VCaP (cell line): ENCODE measurements at regions not wholly inside any gene's neighbourhood (a gene's known extent, or its start where the extent isn't known, plus 50 kb on each side); places are given as distances from the start of the nearest gene placed in this dataset.

ENCODE experiments used
- H3K27ac ChIP-seq: fragments of 450-650 bp; 2 replicates; pipeline ENCODE4 v1.5.1; 2017
- TF ChIP-seq, protein P1 (sequence below): fragments of 450-650 bp; conservative IDR thresholded peaks from 2 replicates; pipeline ENCODE4 v1.5.1; 2017; ENCODE audit warnings: mild to moderate bottlenecking, moderate library complexity

- H3K27ac ChIP-seq, result no peak overlapping the region
- TF ChIP-seq, protein P1, sequence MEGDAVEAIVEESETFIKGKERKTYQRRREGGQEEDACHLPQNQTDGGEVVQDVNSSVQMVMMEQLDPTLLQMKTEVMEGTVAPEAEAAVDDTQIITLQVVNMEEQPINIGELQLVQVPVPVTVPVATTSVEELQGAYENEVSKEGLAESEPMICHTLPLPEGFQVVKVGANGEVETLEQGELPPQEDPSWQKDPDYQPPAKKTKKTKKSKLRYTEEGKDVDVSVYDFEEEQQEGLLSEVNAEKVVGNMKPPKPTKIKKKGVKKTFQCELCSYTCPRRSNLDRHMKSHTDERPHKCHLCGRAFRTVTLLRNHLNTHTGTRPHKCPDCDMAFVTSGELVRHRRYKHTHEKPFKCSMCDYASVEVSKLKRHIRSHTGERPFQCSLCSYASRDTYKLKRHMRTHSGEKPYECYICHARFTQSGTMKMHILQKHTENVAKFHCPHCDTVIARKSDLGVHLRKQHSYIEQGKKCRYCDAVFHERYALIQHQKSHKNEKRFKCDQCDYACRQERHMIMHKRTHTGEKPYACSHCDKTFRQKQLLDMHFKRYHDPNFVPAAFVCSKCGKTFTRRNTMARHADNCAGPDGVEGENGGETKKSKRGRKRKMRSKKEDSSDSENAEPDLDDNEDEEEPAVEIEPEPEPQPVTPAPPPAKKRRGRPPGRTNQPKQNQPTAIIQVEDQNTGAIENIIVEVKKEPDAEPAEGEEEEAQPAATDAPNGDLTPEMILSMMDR, result no peak
Observed at GRCh38 chr15:70158309-70159000, 60.7 kb upstream of the TLE3 start.

DNA sequence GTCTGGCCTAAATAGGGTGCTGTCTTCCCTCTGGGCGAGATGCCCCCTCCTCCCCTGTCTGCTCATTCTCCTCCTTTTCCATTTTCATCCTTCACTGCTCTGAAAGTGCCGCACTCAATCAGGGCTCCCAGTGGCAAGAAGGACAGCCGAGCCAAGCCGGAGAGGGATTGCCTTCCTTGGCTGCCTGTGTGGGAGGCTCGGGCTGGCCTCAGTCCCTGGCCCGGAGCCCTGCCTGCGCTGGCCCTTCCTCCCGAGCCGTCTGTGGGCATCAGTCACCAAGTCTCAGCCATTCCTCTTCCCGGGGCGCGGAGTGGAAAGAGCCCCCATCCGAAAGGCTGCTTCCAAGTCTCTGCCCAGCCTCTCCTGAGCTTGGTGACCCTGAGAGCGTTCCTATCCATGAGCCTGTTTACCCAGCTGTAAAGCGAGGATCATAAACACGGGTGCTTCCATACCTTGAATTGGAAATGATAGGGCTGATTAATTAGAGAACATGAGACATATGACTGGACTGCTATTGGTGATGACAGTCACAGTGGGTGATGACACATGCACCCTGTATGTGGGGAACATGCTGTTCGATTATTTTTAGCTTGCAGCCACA, 59.1 kb upstream of the TLE3 start:
- TF ChIP-seq, protein P1, result no peak
- no peak overlapping the region for H3K27ac ChIP-seq

GRCh38 chr15:70154718-70155347, 57.1 kb upstream of the TLE3 start:
- no peak overlapping the region for H3K27ac ChIP-seq

DNA sequence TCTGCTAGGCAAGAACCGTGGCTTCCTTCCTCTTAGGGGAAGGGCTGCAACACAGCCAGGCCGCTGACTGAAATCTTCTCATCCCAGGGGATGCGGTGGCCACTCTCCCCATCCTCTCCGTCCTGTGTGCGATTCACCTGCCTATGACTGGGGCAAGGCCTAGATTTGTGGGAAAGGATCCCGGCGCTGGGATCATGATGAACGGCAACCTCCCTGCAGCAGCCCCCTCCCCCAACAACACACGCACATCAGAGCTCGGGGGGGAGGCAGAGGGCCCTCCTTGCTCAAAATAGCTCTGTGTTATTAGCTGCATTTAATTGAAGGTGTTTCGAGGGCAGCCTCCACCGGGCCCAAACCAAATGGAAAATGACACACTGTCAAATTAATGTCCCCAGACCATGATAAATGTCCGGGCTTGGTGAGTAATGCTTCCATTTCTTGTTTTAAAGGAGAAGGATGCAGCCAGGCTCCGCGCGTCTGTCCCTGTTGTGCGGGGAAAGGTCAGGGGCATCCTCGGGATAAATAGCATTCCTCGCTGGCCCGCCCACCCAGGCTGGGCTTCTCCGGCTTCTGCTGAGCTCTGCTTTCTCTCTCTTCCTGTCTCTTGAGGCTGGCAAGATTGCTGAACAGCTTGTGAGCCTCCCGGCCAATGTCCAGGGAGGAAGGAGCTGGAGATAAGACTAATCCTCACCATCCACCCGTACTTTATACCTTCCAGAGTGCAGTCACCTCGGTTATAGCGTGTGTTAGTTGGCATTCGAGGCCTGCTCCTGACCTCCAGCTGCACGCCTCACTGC, 56.4 kb upstream of the TLE3 start:
- H3K27ac ChIP-seq, result no peak overlapping the region
- TF ChIP-seq, protein P1, result no peak

More at GRCh38 chr15:70154718-70155347, 57.1 kb upstream of the TLE3 start:
- TF ChIP-seq, protein P1, result no peak

DNA sequence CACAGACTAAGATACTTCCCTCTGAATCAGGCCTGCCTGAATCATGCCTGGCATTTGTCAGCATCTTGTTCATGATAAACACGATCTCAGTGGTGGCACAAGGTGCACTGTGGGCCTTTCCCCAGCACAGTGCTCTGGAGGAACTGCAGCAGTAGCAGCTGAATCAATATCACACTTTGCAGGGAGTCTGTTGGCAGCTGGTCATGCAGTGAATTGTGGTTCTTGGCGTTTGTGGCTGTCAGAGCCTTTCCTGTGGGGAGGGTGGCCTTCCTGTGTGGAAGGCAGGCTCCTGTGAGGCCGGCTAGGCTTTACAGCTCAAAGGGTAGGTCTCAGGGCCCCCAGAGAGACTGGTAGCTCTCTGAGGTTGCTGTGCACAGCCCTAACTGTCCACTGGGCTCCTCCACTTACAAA, 54.4 kb upstream of the TLE3 start:
- peak overlapping the region; percentile 41 for H3K27ac ChIP-seq
- TF ChIP-seq, protein P1, result no peak; the same call in 1 of the 2 replicates

DNA sequence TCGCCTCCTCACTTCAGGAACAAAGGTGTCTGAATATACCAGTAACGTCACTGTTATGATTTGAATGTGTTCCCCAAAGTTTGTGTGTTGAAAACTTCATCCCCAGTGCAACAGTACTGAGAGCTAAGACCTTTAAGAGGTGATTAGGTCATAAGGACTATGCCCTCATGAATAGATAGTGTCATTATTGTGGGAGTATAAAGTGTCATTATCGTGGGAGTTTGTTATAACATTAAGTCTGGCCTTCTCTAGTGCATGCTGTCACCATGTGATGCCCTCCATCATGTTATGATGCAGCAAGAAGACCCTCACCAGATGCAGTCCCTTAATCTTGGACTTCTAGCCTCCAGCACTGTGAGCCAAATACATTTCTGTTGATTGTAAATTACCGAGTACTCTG, 53.7 kb upstream of the TLE3 start:
- TF ChIP-seq, protein P1, result no peak
- peak overlapping the region; percentile 41 for H3K27ac ChIP-seq

- TF ChIP-seq, protein P1, result no peak
- no peak overlapping the region for H3K27ac ChIP-seq
Observed at GRCh38 chr15:70151003-70151402, 53.3 kb upstream of the TLE3 start.
